Naive B cell (primary cell): ENCODE measurements at regions not wholly inside any gene's neighbourhood (a gene's known extent, or its start where the extent isn't known, plus 50 kb on each side); places are given as distances from the start of the nearest gene placed in this dataset.

Source experiments
- ATAC-seq, 2 donors: fragments of 150-1000 bp; cut with Tn5 transposase; 2 replicates each; pipeline ENCODE4 v1.10.0; 2021; ENCODE audit warnings: low read depth in 2 of 2, mild to moderate bottlenecking in 2 of 2, moderate library complexity in 2 of 2
- DNase-seq: peaks from one replicate; pipeline ENCODE4 v3.0.0; 2022
- H3K27ac Mint-ChIP-seq, 6 donors: one replicate each; pipeline ENCODE4 v1.8.0; 2020 to 2022; ENCODE audit warnings: mild to moderate bottlenecking in 6 of 6, mixed read lengths in 6 of 6, moderate library complexity in 5 of 6, inconsistent platforms in 2 of 6
- H3K27me3 Mint-ChIP-seq, 3 donors: one replicate each; pipeline ENCODE4 v1.8.0; 2021 to 2022; ENCODE audit warnings: mixed read lengths in 3 of 3, mild to moderate bottlenecking in 1 of 3
- H3K36me3 Mint-ChIP-seq, 2 donors: one replicate each; pipeline ENCODE4 v1.8.0; 2020 to 2022; ENCODE audit warnings: mixed read lengths in 2 of 2, inconsistent platforms in 1 of 2, mild to moderate bottlenecking in 1 of 2
- H3K4me1 Mint-ChIP-seq, 3 donors: one replicate each; pipeline ENCODE4 v1.8.0; 2020 to 2022; ENCODE audit warnings: mixed read lengths in 3 of 3, inconsistent platforms in 1 of 3, mild to moderate bottlenecking in 1 of 3, moderate library complexity in 1 of 3
- H3K4me3 Mint-ChIP-seq, 8 donors: one replicate each; pipeline ENCODE4 v1.8.0; 2020 to 2022; ENCODE audit warnings: mild to moderate bottlenecking in 8 of 8, mixed read lengths in 8 of 8, moderate library complexity in 8 of 8, inconsistent platforms in 2 of 8
- H3K9me3 Mint-ChIP-seq, 7 donors: one replicate each; pipeline ENCODE4 v1.8.0; 2020 to 2022; ENCODE audit warnings: mixed read lengths in 7 of 7, mild to moderate bottlenecking in 5 of 7, inconsistent platforms in 2 of 7, moderate library complexity in 1 of 7

GRCh38 chr15:69807721-69808120 lies 290.0 kb downstream of the TLE3 start:
- DNase-seq (no peak), ATAC-seq (no peak)
- H3K36me3 Mint-ChIP-seq: peaks cover 0 to 8% of the 10 kb centered on the region in 2 donors
- H3K27ac Mint-ChIP-seq: no peak overlapping the region
- H3K27me3 Mint-ChIP-seq: peaks cover 23 to 60% (median 27%) of the 10 kb centered on the region in 3 donors
- peaks cover 7 to 15% (median 11%) of the 10 kb centered on the region in 3 donors for H3K4me1 Mint-ChIP-seq
- no peaks in the 10 kb centered on the region for H3K9me3 Mint-ChIP-seq
- no peak overlapping the region for H3K4me3 Mint-ChIP-seq

GRCh38 chr15:69808756-69809155 lies 289.0 kb downstream of the TLE3 start:
- peaks cover 0 to 5% (median 0%) of the 10 kb centered on the region in 7 donors for H3K9me3 Mint-ChIP-seq
- H3K36me3 Mint-ChIP-seq: peaks cover 0 to 8% of the 10 kb centered on the region in 2 donors
- peaks cover 27 to 70% (median 31%) of the 10 kb centered on the region in 3 donors for H3K27me3 Mint-ChIP-seq
- H3K4me3 Mint-ChIP-seq: no peak overlapping the region
- peaks cover 7 to 15% (median 11%) of the 10 kb centered on the region in 3 donors for H3K4me1 Mint-ChIP-seq
- ATAC-seq (no peak), DNase-seq (no peak)
- no peak overlapping the region for H3K27ac Mint-ChIP-seq

GRCh38 chr15:69809421-69809820 lies 288.3 kb downstream of the TLE3 start:
- DNase-seq: no peak
- H3K4me1 Mint-ChIP-seq: peaks cover 7 to 15% (median 11%) of the 10 kb centered on the region in 3 donors
- H3K36me3 Mint-ChIP-seq: peaks cover 0 to 8% of the 10 kb centered on the region in 2 donors
- peaks cover 27 to 76% (median 36%) of the 10 kb centered on the region in 3 donors for H3K27me3 Mint-ChIP-seq
- no peak overlapping the region for H3K27ac Mint-ChIP-seq
- ATAC-seq: no peak
- H3K4me3 Mint-ChIP-seq: no peak overlapping the region
- H3K9me3 Mint-ChIP-seq: peaks cover 0 to 5% (median 0%) of the 10 kb centered on the region in 7 donors

GRCh38 chr15:69810431-69811354 lies 287.0 kb downstream of the TLE3 start:
- ATAC-seq: no peak
- peaks cover 0 to 8% of the 10 kb centered on the region in 2 donors for H3K36me3 Mint-ChIP-seq
- peaks cover 7 to 14% (median 11%) of the 10 kb centered on the region in 3 donors for H3K4me1 Mint-ChIP-seq
- peaks cover 0 to 5% (median 0%) of the 10 kb centered on the region in 7 donors for H3K9me3 Mint-ChIP-seq
- H3K27ac Mint-ChIP-seq: no peak overlapping the region
- H3K4me3 Mint-ChIP-seq: no peak overlapping the region
- H3K27me3 Mint-ChIP-seq: peaks cover 22 to 72% (median 33%) of the 10 kb centered on the region in 3 donors
- DNase-seq: no peak

GRCh38 chr15:69812861-69813261 lies 284.9 kb downstream of the TLE3 start:
- no peak overlapping the region for H3K4me3 Mint-ChIP-seq
- H3K27ac Mint-ChIP-seq: peak overlapping the region in 1 of 6 donors; percentile 15
- DNase-seq: no peak
- ATAC-seq: no peak
- H3K9me3 Mint-ChIP-seq: peaks cover 0 to 5% (median 0%) of the 10 kb centered on the region in 7 donors
- H3K4me1 Mint-ChIP-seq: no peaks in the 10 kb centered on the region
- no peaks in the 10 kb centered on the region for H3K36me3 Mint-ChIP-seq
- H3K27me3 Mint-ChIP-seq: peaks cover 13 to 67% (median 29%) of the 10 kb centered on the region in 3 donors

GRCh38 chr15:69813881-69814280 lies 283.8 kb downstream of the TLE3 start:
- ATAC-seq (no peak), DNase-seq (no peak)
- H3K9me3 Mint-ChIP-seq: peaks cover 0 to 6% (median 0%) of the 10 kb centered on the region in 7 donors
- no peaks in the 10 kb centered on the region for H3K36me3 Mint-ChIP-seq
- peaks cover 12 to 69% (median 37%) of the 10 kb centered on the region in 3 donors for H3K27me3 Mint-ChIP-seq
- no peak overlapping the region for H3K4me3 Mint-ChIP-seq
- no peak overlapping the region for H3K27ac Mint-ChIP-seq
- H3K4me1 Mint-ChIP-seq: no peaks in the 10 kb centered on the region

GRCh38 chr15:69814932-69815331 lies 282.8 kb downstream of the TLE3 start:
- peaks cover 0 to 6% (median 0%) of the 10 kb centered on the region in 7 donors for H3K9me3 Mint-ChIP-seq
- no peak overlapping the region for H3K4me3 Mint-ChIP-seq
- H3K4me1 Mint-ChIP-seq: no peaks in the 10 kb centered on the region
- DNase-seq (no peak), ATAC-seq (no peak)
- no peaks in the 10 kb centered on the region for H3K36me3 Mint-ChIP-seq
- no peak overlapping the region for H3K27ac Mint-ChIP-seq
- peaks cover 8 to 66% (median 46%) of the 10 kb centered on the region in 3 donors for H3K27me3 Mint-ChIP-seq

GRCh38 chr15:69815793-69816192 lies 281.9 kb downstream of the TLE3 start:
- peaks cover 8 to 65% (median 46%) of the 10 kb centered on the region in 3 donors for H3K27me3 Mint-ChIP-seq
- ATAC-seq (no peak), DNase-seq (no peak)
- no peaks in the 10 kb centered on the region for H3K4me1 Mint-ChIP-seq
- H3K36me3 Mint-ChIP-seq: no peaks in the 10 kb centered on the region
- peaks cover 0 to 6% (median 0%) of the 10 kb centered on the region in 7 donors for H3K9me3 Mint-ChIP-seq
- H3K4me3 Mint-ChIP-seq: no peak overlapping the region
- H3K27ac Mint-ChIP-seq: no peak overlapping the region

- Mint-ChIP-seq H3K27me3 (peaks cover 8 to 59% (median 46%) of the 10 kb centered on the region in 3 donors), H3K36me3 (no peaks in the 10 kb centered on the region), H3K9me3 (peaks cover 0 to 6% (median 0%) of the 10 kb centered on the region in 7 donors), H3K4me3 (no peak overlapping the region), H3K4me1 (no peaks in the 10 kb centered on the region), H3K27ac (no peak overlapping the region)
- DNase-seq: no peak
- no peak for ATAC-seq
Measured at GRCh38 chr15:69816522-69816921, 281.2 kb downstream of the TLE3 start.

- ATAC-seq (no peak), DNase-seq (no peak)
- Mint-ChIP-seq H3K9me3 (peaks cover 0 to 1% (median 0%) of the 10 kb centered on the region in 7 donors), H3K4me1 (no peaks in the 10 kb centered on the region), H3K27me3 (peaks cover 8 to 47% (median 36%) of the 10 kb centered on the region in 3 donors), H3K36me3 (no peaks in the 10 kb centered on the region), H3K4me3 (no peak overlapping the region), H3K27ac (no peak overlapping the region)
Measured at GRCh38 chr15:69818529-69818928, 279.2 kb downstream of the TLE3 start.

- Mint-ChIP-seq H3K27ac (no peak overlapping the region), H3K9me3 (peaks cover 0 to 1% (median 0%) of the 10 kb centered on the region in 7 donors), H3K36me3 (no peaks in the 10 kb centered on the region), H3K4me1 (no peaks in the 10 kb centered on the region), H3K27me3 (peaks cover 12 to 41% (median 32%) of the 10 kb centered on the region in 3 donors), H3K4me3 (no peak overlapping the region)
- DNase-seq: no peak
- no peak for ATAC-seq
Measured at GRCh38 chr15:69819371-69819770, 278.3 kb downstream of the TLE3 start.

GRCh38 chr15:69820819-69821218 lies 276.9 kb downstream of the TLE3 start:
- ATAC-seq (no peak), DNase-seq (no peak)
- H3K4me1 Mint-ChIP-seq: no peaks in the 10 kb centered on the region
- H3K27ac Mint-ChIP-seq: no peak overlapping the region
- no peaks in the 10 kb centered on the region for H3K36me3 Mint-ChIP-seq
- H3K4me3 Mint-ChIP-seq: no peak overlapping the region
- H3K27me3 Mint-ChIP-seq: peaks cover 17 to 46% (median 33%) of the 10 kb centered on the region in 3 donors
- H3K9me3 Mint-ChIP-seq: peaks cover 0 to 1% (median 0%) of the 10 kb centered on the region in 7 donors

- Mint-ChIP-seq H3K36me3 (no peaks in the 10 kb centered on the region), H3K27me3 (peaks cover 12 to 41% (median 36%) of the 10 kb centered on the region in 3 donors), H3K4me1 (peaks cover 0 to 4% (median 0%) of the 10 kb centered on the region in 3 donors), H3K27ac (no peak overlapping the region), H3K9me3 (peaks cover 0 to 1% (median 0%) of the 10 kb centered on the region in 7 donors), H3K4me3 (no peak overlapping the region)
- DNase-seq (no peak), ATAC-seq (no peak)
Measured at GRCh38 chr15:69823223-69823907, 274.4 kb downstream of the TLE3 start.
